Neural progenitor cell (in vitro differentiated cells): ENCODE measurements at regions not wholly inside any gene's neighbourhood (a gene's known extent, or its start where the extent isn't known, plus 50 kb on each side); places are given as distances from the start of the nearest gene placed in this dataset.
"Not testable (repeated sequence)": the region's sequence is repeated elsewhere in the genome, so short reads cannot be mapped to it uniquely, and the experiment has no call there.

Source experiments
- DNase-seq: peaks from one replicate; pipeline ENCODE4 v3.0.0-alpha.2; 2016; ENCODE audit warnings: low spot score
- H2AFZ ChIP-seq: fragments of 200-600 bp; sonication (generic); replicated peaks from 2 replicates; pipeline ENCODE4 v1.6.1; 2016; ENCODE audit warnings: antibody characterized with exemption
- H3F3A ChIP-seq: fragments of 200-600 bp; sonication (generic); 2 replicates; pipeline ENCODE4 v1.6.1; 2016; ENCODE audit warnings: antibody characterized with exemption, low read depth
- H3K27ac ChIP-seq: fragments of 200-600 bp; sonication (generic); 2 replicates; pipeline ENCODE4 v1.5.1; 2016; ENCODE audit warnings: mild to moderate bottlenecking
- H3K27me3 ChIP-seq: fragments of 200-600 bp; sonication (generic); 2 replicates; pipeline ENCODE4 v1.6.1; 2016; ENCODE audit warnings: mild to moderate bottlenecking, moderate library complexity
- H3K36me3 ChIP-seq: fragments of 200-600 bp; sonication (generic); 2 replicates; pipeline ENCODE4 v1.5.1; 2016
- H3K4me1 ChIP-seq: fragments of 200-600 bp; sonication (generic); 2 replicates; pipeline ENCODE4 v1.6.1; 2016; ENCODE audit warnings: mixed run types
- H3K4me2 ChIP-seq: fragments of 200-600 bp; sonication (generic); 2 replicates; pipeline ENCODE4 v1.6.1; 2016
- H3K4me3 ChIP-seq: fragments of 200-600 bp; sonication (generic); 2 replicates; pipeline ENCODE4 v1.5.1; 2016
- H3K79me2 ChIP-seq: fragments of 200-600 bp; sonication (generic); 2 replicates; pipeline ENCODE4 v1.6.1; 2016; ENCODE audit warnings: low read depth
- H3K9ac ChIP-seq: fragments of 200-600 bp; sonication (generic); 2 replicates; pipeline ENCODE4 v1.6.1; 2016
- H3K9me3 ChIP-seq: fragments of 200-600 bp; sonication (generic); 2 replicates; pipeline ENCODE4 v1.5.1; 2016; ENCODE audit warnings: low read depth
- H4K20me1 ChIP-seq: fragments of 200-600 bp; sonication (generic); 2 replicates; pipeline ENCODE4 v1.6.1; 2016; ENCODE audit warnings: low read depth
- H3K27ac Mint-ChIP-seq: 3 replicates; pipeline ENCODE4 v1.8.0; 2021; ENCODE audit warnings: mixed read lengths
- H3K27me3 Mint-ChIP-seq: 2 replicates; pipeline ENCODE4 v1.8.0; 2022; ENCODE audit warnings: low read depth, mild to moderate bottlenecking, inconsistent platforms, moderate library complexity, mixed read lengths; ENCODE audit not compliant: insufficient read depth
- H3K36me3 Mint-ChIP-seq: 3 replicates; pipeline ENCODE4 v1.8.0; 2021; ENCODE audit warnings: mixed read lengths
- H3K4me1 Mint-ChIP-seq: 3 replicates; pipeline ENCODE4 v1.8.0; 2021; ENCODE audit warnings: mixed read lengths
- H3K4me3 Mint-ChIP-seq: 3 replicates; pipeline ENCODE4 v1.8.0; 2021; ENCODE audit warnings: mild to moderate bottlenecking, moderate library complexity, mixed read lengths
- H3K9me3 Mint-ChIP-seq: 3 replicates; pipeline ENCODE4 v1.8.0; 2020; ENCODE audit warnings: mixed read lengths
- CTCF ChIP-seq: fragments of 200-600 bp; sonication (generic); IDR thresholded peaks from 2 replicates; pipeline ENCODE4 v1.5.1; 2017; ENCODE audit warnings: antibody characterized with exemption, mild to moderate bottlenecking
- EZH2 ChIP-seq: fragments of 200-600 bp; sonication (generic); IDR thresholded peaks from 2 replicates; pipeline ENCODE4 v1.6.1; 2017; ENCODE audit warnings: antibody characterized with exemption, mild to moderate bottlenecking, moderate library complexity
- EZH2phosphoT487 ChIP-seq: fragments of 200-600 bp; sonication (generic); IDR thresholded peaks from 2 replicates; pipeline ENCODE4 v1.6.1; 2017; ENCODE audit warnings: antibody characterized with exemption

DNA sequence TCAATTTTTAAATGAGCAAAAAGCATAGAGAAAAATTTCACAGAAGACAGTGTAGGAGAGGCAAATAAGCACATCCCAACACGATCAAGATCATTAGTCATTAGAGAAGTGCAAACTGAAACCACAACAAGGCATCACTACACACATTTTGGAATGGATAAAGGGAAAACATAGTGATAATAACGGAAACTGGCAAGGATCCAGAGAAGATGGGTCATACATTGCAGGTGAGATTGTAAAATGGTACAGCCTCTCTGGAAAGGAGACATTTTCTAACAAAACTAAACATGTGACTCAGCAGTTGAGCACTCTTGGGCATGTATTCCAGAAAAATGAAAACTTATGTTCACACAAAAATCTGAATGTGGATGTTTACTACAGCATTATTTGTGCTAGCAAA, 98.3 kb upstream of the TMEM17 start:
- Histone ChIP-seq H3K27me3 (no peaks in the 10 kb centered on the region), H2AFZ (no peak overlapping the region), H3K4me3 (no peak overlapping the region), H3K9ac (no peak overlapping the region), H3K27ac (no peak overlapping the region), H3K9me3 (no peaks in the 10 kb centered on the region), H3K79me2 (no peaks in the 10 kb centered on the region), H3K4me2 (no peak overlapping the region), H4K20me1 (no peaks in the 10 kb centered on the region), H3K36me3 (no peaks in the 10 kb centered on the region), H3K4me1 (no peaks in the 10 kb centered on the region), H3F3A (no peaks in the 10 kb centered on the region)
- Mint-ChIP-seq H3K36me3 (peaks cover 2% of the 10 kb centered on the region), H3K4me1 (no peaks in the 10 kb centered on the region), H3K9me3 (peaks cover 6% of the 10 kb centered on the region), H3K4me3 (no peak overlapping the region), H3K27me3 (peaks cover 2% of the 10 kb centered on the region), H3K27ac (no peak overlapping the region)
- TF ChIP-seq EZH2phosphoT487 (no peak), EZH2 (no peak), CTCF (no peak)
- DNase-seq, result no peak

- H3K36me3 ChIP-seq, result no peaks in the 10 kb centered on the region
- H3F3A ChIP-seq, result no peaks in the 10 kb centered on the region
- H3K4me3 ChIP-seq, result no peak overlapping the region
- H3K4me1 ChIP-seq, result no peaks in the 10 kb centered on the region
- no peaks in the 10 kb centered on the region for H3K27me3 ChIP-seq
- H2AFZ ChIP-seq, result no peak overlapping the region
- Mint-ChIP-seq H3K4me1 (no peaks in the 10 kb centered on the region), H3K27ac (no peak overlapping the region), H3K27me3 (peaks cover 2% of the 10 kb centered on the region), H3K4me3 (no peak overlapping the region), H3K36me3 (peaks cover 2% of the 10 kb centered on the region), H3K9me3 (peaks cover 6% of the 10 kb centered on the region)
- no peak for DNase-seq
- no peak overlapping the region for H3K4me2 ChIP-seq
- no peaks in the 10 kb centered on the region for H3K79me2 ChIP-seq
- H4K20me1 ChIP-seq, result no peaks in the 10 kb centered on the region
- TF ChIP-seq EZH2phosphoT487 (no peak), CTCF (no peak), EZH2 (no peak)
- H3K9me3 ChIP-seq, result no peaks in the 10 kb centered on the region
- no peak overlapping the region for H3K27ac ChIP-seq
- H3K9ac ChIP-seq, result no peak overlapping the region
Observed at GRCh38 chr2:62603154-62603712, 97.2 kb upstream of the TMEM17 start.

DNA sequence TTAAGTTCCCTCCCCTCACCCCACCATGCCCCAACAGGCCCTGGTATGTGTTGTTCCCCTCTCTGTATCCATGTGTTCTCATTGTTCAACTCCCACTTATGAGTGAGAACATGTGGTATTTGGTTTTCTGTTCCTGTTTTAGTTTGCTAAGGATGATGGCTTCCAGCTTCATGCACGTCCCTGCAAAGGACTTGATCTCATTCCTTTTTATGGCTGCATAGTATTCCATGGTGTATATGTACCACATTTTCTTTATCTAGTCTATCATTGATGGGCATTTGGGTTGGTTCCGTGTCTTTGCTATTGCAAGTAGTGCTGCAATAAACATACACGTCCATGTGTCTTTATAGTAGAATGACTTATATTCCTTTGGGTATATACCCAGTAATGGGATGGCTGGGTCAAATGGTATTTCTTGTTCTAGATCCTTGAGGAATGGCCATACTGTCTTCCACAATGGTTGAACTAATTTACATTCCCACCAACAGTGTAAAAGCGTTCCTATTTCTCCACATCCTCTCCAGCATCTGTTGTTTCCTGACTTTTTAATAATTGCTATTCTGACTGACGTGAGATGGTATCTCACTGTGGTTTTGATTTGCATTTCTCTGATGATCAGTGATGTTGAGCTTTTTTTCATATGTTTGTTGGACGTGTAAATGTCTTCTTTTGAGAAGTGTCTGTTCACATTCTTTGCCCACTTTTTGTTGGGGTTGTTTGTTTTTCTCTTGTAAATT, 93.8 kb upstream of the TMEM17 start:
- H3K4me3 ChIP-seq, H3K27me3 Mint-ChIP-seq, H3K27ac ChIP-seq, H3K4me1 ChIP-seq, H3K4me1 Mint-ChIP-seq, H3K9me3 ChIP-seq, H4K20me1 ChIP-seq, H3K27me3 ChIP-seq, H3K9ac ChIP-seq, H2AFZ ChIP-seq, H3K4me2 ChIP-seq, H3K79me2 ChIP-seq, H3K36me3 ChIP-seq, H3F3A ChIP-seq, H3K27ac Mint-ChIP-seq, H3K36me3 Mint-ChIP-seq, H3K9me3 Mint-ChIP-seq, DNase-seq, H3K4me3 Mint-ChIP-seq: not testable (repeated sequence)

- H3K4me2 ChIP-seq, result no peak overlapping the region
- no peaks in the 10 kb centered on the region for H3K36me3 ChIP-seq
- no peaks in the 10 kb centered on the region for H4K20me1 ChIP-seq
- H3K4me3 ChIP-seq, result no peak overlapping the region
- H3K4me3 Mint-ChIP-seq, result no peak overlapping the region
- no peaks in the 10 kb centered on the region for H3K27me3 ChIP-seq
- H3K36me3 Mint-ChIP-seq, result no peaks in the 10 kb centered on the region
- H3K27me3 Mint-ChIP-seq, result peaks cover 2% of the 10 kb centered on the region
- no peaks in the 10 kb centered on the region for H3K79me2 ChIP-seq
- no peaks in the 10 kb centered on the region for H3K9me3 ChIP-seq
- no peak overlapping the region for H3K27ac Mint-ChIP-seq
- H3K27ac ChIP-seq, result no peak overlapping the region
- H3K9ac ChIP-seq, result no peak overlapping the region
- DNase-seq, result no peak
- TF ChIP-seq CTCF (no peak), EZH2phosphoT487 (no peak), EZH2 (no peak)
- H3K9me3 Mint-ChIP-seq, result no peaks in the 10 kb centered on the region
- H3K4me1 ChIP-seq, result no peaks in the 10 kb centered on the region
- H3F3A ChIP-seq, result no peaks in the 10 kb centered on the region
- no peaks in the 10 kb centered on the region for H3K4me1 Mint-ChIP-seq
- H2AFZ ChIP-seq, result no peak overlapping the region
Observed at GRCh38 chr2:62597323-62597722, 91.3 kb upstream of the TMEM17 start.
